Caco-2 (cell line): ENCODE measurements at regions not wholly inside any gene's neighbourhood (a gene's known extent, or its start where the extent isn't known, plus 50 kb on each side); places are given as distances from the start of the nearest gene placed in this dataset.

Experiments used
- BruUV-seq: library from RNA; stranded (reverse); fragments of 400-500 nt; replicated peaks from 2 replicates; lab custom pipeline; 2021; lab: Mats Ljungman, UMichigan
- CTCF ChIA-PET: fragments of 300-600 bp; sonication (Branson Sonifier 250); formaldehyde crosslinking; loops from one replicate; lab custom pipeline; 2022; ENCODE audit warnings: antibody characterized with exemption; lab: Charles Lee
- POLR2A ChIA-PET: fragments of 300-600 bp; sonication (Branson Sonifier 250); formaldehyde crosslinking; loops from one replicate; lab custom pipeline; 2022; ENCODE audit warnings: antibody characterized with exemption; lab: Charles Lee
- DNase-seq, 2 experiments: peaks; one replicate each; pipeline versions ENCODE4 v3.0.0 to v3.0.0-alpha.2; 2020 to 2022
- H3K27me3 ChIP-seq: replicated peaks from 2 replicates; pipeline ENCODE4 v1.6.0; 2011; ENCODE audit warnings: low read length; ENCODE audit not compliant: control insufficient read depth, insufficient read depth
- H3K36me3 ChIP-seq: 2 replicates; pipeline ENCODE4 v1.5.1; 2011; ENCODE audit warnings: low read length; ENCODE audit not compliant: control insufficient read depth, insufficient read depth
- H3K4me1 ChIP-seq: fragments of 250-450 bp; sonication (Bioruptor Pico); 2 replicates; pipeline ENCODE4 v1.5.1; 2020; ENCODE audit warnings: mild to moderate bottlenecking
- H3K4me3 ChIP-seq: 2 replicates; pipeline ENCODE4 v1.5.1; 2011; ENCODE audit warnings: low read depth, mild to moderate bottlenecking, control low read depth, low read length
- H3K9me3 ChIP-seq: fragments of 250-450 bp; sonication (Bioruptor Pico); 2 replicates; pipeline ENCODE4 v1.5.1; 2020; ENCODE audit warnings: mild to moderate bottlenecking, moderate library complexity
- H3K27ac Mint-ChIP-seq: one replicate; pipeline ENCODE4 v1.8.0; 2022; ENCODE audit warnings: mixed read lengths; ENCODE audit not compliant: unreplicated experiment
- H3K27me3 Mint-ChIP-seq: one replicate; pipeline ENCODE4 v1.8.0; 2022; ENCODE audit warnings: mixed read lengths; ENCODE audit not compliant: insufficient read depth, unreplicated experiment
- H3K36me3 Mint-ChIP-seq: one replicate; pipeline ENCODE4 v1.8.0; 2022; ENCODE audit warnings: mild to moderate bottlenecking, mixed read lengths; ENCODE audit not compliant: insufficient read depth, unreplicated experiment
- H3K4me1 Mint-ChIP-seq: one replicate; pipeline ENCODE4 v1.8.0; 2022; ENCODE audit warnings: low read depth, mixed read lengths; ENCODE audit not compliant: unreplicated experiment
- H3K4me3 Mint-ChIP-seq: one replicate; pipeline ENCODE4 v1.8.0; 2022; ENCODE audit warnings: mild to moderate bottlenecking, moderate library complexity, mixed read lengths; ENCODE audit not compliant: unreplicated experiment
- H3K9me3 Mint-ChIP-seq: one replicate; pipeline ENCODE4 v1.8.0; 2022; ENCODE audit warnings: mixed read lengths; ENCODE audit not compliant: unreplicated experiment
- CTCF ChIP-seq, 2 experiments: fragments of 200-600 bp in 1 of 2; IDR thresholded peaks; 1 replicate in 1 of 2; 2 replicates in 1 of 2; pipeline versions ENCODE4 v1.5.1 to v1.8.0; 2011 to 2022; ENCODE audit warnings: antibody characterized with exemption in 1 of 2, control low read depth in 1 of 2, inconsistent platforms in 1 of 2, low read depth in 1 of 2, low read length in 1 of 2, mild to moderate bottlenecking in 1 of 2, moderate library complexity in 1 of 2; ENCODE audit not compliant: insufficient read depth in 1 of 2, severe bottlenecking in 1 of 2, unreplicated experiment in 1 of 2
- intact Hi-C: fragments of 100-400 bp; cut with micrococcal nuclease; formaldehyde crosslinking; loops from one replicate; pipeline ENCODE4 v1.10.0; 2022; ENCODE audit not compliant: unreplicated experiment

- H3K27me3 ChIP-seq: no peaks in the 10 kb centered on the region
- Mint-ChIP-seq H3K36me3 (no peaks in the 10 kb centered on the region), H3K27me3 (no peaks in the 10 kb centered on the region), H3K27ac (no peak overlapping the region), H3K4me3 (no peak overlapping the region), H3K9me3 (peaks cover 13% of the 10 kb centered on the region), H3K4me1 (no peaks in the 10 kb centered on the region)
- no TSS peak for BruUV-seq
- H3K36me3 ChIP-seq: no peaks in the 10 kb centered on the region
- no peak for DNase-seq
- TF ChIP-seq CTCF (IDR thresholded peaks at IDR 0.05; ENCODE audit: insufficient read depth in 1 of 2, low read depth in 1 of 2, low read length in 1 of 2, severe bottlenecking in 1 of 2, unreplicated experiment in 1 of 2): no peak
- H3K4me1 ChIP-seq: no peaks in the 10 kb centered on the region
- no peak overlapping the region for H3K4me3 ChIP-seq
- ChIA-PET POLR2A (no interaction called here), CTCF (no interaction called here)
- H3K9me3 ChIP-seq: no peaks in the 10 kb centered on the region
- intact Hi-C loops: no loop called here
Measured at GRCh38 chr4:119851649-119852048, 215.0 kb downstream of the MAD2L1 start.

GRCh38 chr4:119841361-119841760 is 212.8 kb upstream of the PDE5A start:
- BruUV-seq: no TSS peak
- peak overlapping the region; percentile 72 for H3K27ac Mint-ChIP-seq
- H3K9me3 ChIP-seq: 0 out of 2 replicates have a peak, but pooled peaks cover 4% of the 10 kb centered on the region
- no peaks in the 10 kb centered on the region for H3K4me1 ChIP-seq
- DNase-seq: peak in 1 of 2 experiments; percentile 12
- no peaks in the 10 kb centered on the region for H3K9me3 Mint-ChIP-seq
- no peaks in the 10 kb centered on the region for H3K36me3 ChIP-seq
- no peak overlapping the region for H3K4me3 ChIP-seq
- no peak for TF ChIP-seq CTCF (IDR thresholded peaks at IDR 0.05; ENCODE audit: insufficient read depth in 1 of 2, low read depth in 1 of 2, low read length in 1 of 2, severe bottlenecking in 1 of 2, unreplicated experiment in 1 of 2)
- ChIA-PET POLR2A (no interaction called here), CTCF (no interaction called here)
- H3K4me1 Mint-ChIP-seq: no peaks in the 10 kb centered on the region
- no peaks in the 10 kb centered on the region for H3K27me3 ChIP-seq
- H3K36me3 Mint-ChIP-seq: no peaks in the 10 kb centered on the region
- intact Hi-C loops: no loop called here
- no peak overlapping the region for H3K4me3 Mint-ChIP-seq
- no peaks in the 10 kb centered on the region for H3K27me3 Mint-ChIP-seq

GRCh38 chr4:119835613-119835910 is 207.0 kb upstream of the PDE5A start:
- Mint-ChIP-seq H3K36me3 (no peaks in the 10 kb centered on the region), H3K27ac (no peak overlapping the region), H3K9me3 (no peaks in the 10 kb centered on the region), H3K4me3 (no peak overlapping the region), H3K27me3 (no peaks in the 10 kb centered on the region), H3K4me1 (no peaks in the 10 kb centered on the region)
- Histone ChIP-seq H3K4me1 (no peaks in the 10 kb centered on the region), H3K4me3 (no peak overlapping the region), H3K27me3 (no peaks in the 10 kb centered on the region), H3K36me3 (no peaks in the 10 kb centered on the region), H3K9me3 (0 out of 2 replicates have a peak, but pooled peaks cover 4% of the 10 kb centered on the region)
- intact Hi-C loops: no loop called here
- no TSS peak for BruUV-seq
- ChIA-PET POLR2A (no interaction called here), CTCF (no interaction called here)
- no peak for DNase-seq
- TF ChIP-seq CTCF (IDR thresholded peaks at IDR 0.05; ENCODE audit: insufficient read depth in 1 of 2, low read depth in 1 of 2, low read length in 1 of 2, severe bottlenecking in 1 of 2, unreplicated experiment in 1 of 2): no peak
